HFFc6 (cell line): ENCODE measurements at regions not wholly inside any gene's neighbourhood (a gene's known extent, or its start where the extent isn't known, plus 50 kb on each side); places are given as distances from the start of the nearest gene placed in this dataset.

Experiments used
- DNase-seq: peaks from one replicate; pipeline ENCODE4 v3.0.0-alpha.2; 2018
- H3K27ac Mint-ChIP-seq: 2 replicates; pipeline ENCODE4 v1.8.0; 2020; ENCODE audit warnings: mild to moderate bottlenecking, mixed read lengths
- H3K27me3 Mint-ChIP-seq: 2 replicates; pipeline ENCODE4 v1.8.0; 2021; ENCODE audit warnings: mild to moderate bottlenecking, moderate library complexity, mixed read lengths; ENCODE audit not compliant: insufficient read depth
- H3K36me3 Mint-ChIP-seq: 2 replicates; pipeline ENCODE4 v1.8.0; 2021; ENCODE audit warnings: low read depth, mixed read lengths
- H3K4me1 Mint-ChIP-seq: 2 replicates; pipeline ENCODE4 v1.8.0; 2020; ENCODE audit warnings: low read depth, mixed read lengths
- H3K4me3 Mint-ChIP-seq: 2 replicates; pipeline ENCODE4 v1.8.0; 2020; ENCODE audit warnings: mild to moderate bottlenecking, moderate library complexity, mixed read lengths
- H3K9me3 Mint-ChIP-seq: 2 replicates; pipeline ENCODE4 v1.8.0; 2020; ENCODE audit warnings: mild to moderate bottlenecking, mixed read lengths
- TF ChIP-seq, protein P1 (sequence below): fragments of 200-600 bp; sonication (generic); IDR thresholded peaks from 2 replicates; pipeline ENCODE4 v1.5.0; 2021; ENCODE audit warnings: antibody characterized with exemption, mild to moderate bottlenecking

GRCh38 chr7:26535483-26536007 is 243.9 kb downstream of the SNX10 start:
- Mint-ChIP-seq H3K27ac (no peak overlapping the region), H3K36me3 (no peaks in the 10 kb centered on the region), H3K27me3 (no peaks in the 10 kb centered on the region), H3K4me3 (no peak overlapping the region), H3K9me3 (peaks cover 40% of the 10 kb centered on the region), H3K4me1 (no peaks in the 10 kb centered on the region)
- TF ChIP-seq, protein P1, sequence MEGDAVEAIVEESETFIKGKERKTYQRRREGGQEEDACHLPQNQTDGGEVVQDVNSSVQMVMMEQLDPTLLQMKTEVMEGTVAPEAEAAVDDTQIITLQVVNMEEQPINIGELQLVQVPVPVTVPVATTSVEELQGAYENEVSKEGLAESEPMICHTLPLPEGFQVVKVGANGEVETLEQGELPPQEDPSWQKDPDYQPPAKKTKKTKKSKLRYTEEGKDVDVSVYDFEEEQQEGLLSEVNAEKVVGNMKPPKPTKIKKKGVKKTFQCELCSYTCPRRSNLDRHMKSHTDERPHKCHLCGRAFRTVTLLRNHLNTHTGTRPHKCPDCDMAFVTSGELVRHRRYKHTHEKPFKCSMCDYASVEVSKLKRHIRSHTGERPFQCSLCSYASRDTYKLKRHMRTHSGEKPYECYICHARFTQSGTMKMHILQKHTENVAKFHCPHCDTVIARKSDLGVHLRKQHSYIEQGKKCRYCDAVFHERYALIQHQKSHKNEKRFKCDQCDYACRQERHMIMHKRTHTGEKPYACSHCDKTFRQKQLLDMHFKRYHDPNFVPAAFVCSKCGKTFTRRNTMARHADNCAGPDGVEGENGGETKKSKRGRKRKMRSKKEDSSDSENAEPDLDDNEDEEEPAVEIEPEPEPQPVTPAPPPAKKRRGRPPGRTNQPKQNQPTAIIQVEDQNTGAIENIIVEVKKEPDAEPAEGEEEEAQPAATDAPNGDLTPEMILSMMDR, result no peak
- no peak for DNase-seq

DNA sequence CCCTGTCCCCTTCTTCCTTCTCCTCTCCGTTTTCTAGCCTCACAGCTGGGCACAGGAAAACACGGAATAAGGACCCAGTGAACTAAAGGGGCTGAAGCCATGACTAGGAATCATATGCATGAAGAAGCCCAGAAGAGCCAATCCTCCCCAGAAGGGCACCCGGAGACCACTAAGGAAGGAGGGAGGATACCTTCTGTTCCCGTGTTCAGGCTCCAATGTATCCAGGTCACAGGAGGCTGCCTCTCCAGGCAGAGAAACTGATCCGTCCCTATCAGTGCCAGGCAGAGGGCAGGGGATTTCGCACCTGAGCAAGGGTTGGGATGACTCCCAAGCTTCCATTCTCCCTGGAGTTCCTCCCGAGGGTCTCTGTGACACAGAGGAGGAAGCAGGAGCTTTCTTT is 246.6 kb downstream of the SNX10 start:
- TF ChIP-seq, protein P1, result no peak
- DNase-seq, result no peak
- no peaks in the 10 kb centered on the region for H3K4me1 Mint-ChIP-seq
- peaks cover 29% of the 10 kb centered on the region for H3K9me3 Mint-ChIP-seq
- no peaks in the 10 kb centered on the region for H3K27me3 Mint-ChIP-seq
- no peak overlapping the region for H3K4me3 Mint-ChIP-seq
- no peak overlapping the region for H3K27ac Mint-ChIP-seq
- no peaks in the 10 kb centered on the region for H3K36me3 Mint-ChIP-seq

- Mint-ChIP-seq H3K27me3 (no peaks in the 10 kb centered on the region), H3K36me3 (no peaks in the 10 kb centered on the region), H3K27ac (no peak overlapping the region), H3K4me3 (no peak overlapping the region), H3K4me1 (no peaks in the 10 kb centered on the region), H3K9me3 (peaks cover 31% of the 10 kb centered on the region)
- TF ChIP-seq, protein P1, result no peak
- no peak for DNase-seq
Measured at GRCh38 chr7:26538689-26539088, 247.0 kb downstream of the SNX10 start.

DNA sequence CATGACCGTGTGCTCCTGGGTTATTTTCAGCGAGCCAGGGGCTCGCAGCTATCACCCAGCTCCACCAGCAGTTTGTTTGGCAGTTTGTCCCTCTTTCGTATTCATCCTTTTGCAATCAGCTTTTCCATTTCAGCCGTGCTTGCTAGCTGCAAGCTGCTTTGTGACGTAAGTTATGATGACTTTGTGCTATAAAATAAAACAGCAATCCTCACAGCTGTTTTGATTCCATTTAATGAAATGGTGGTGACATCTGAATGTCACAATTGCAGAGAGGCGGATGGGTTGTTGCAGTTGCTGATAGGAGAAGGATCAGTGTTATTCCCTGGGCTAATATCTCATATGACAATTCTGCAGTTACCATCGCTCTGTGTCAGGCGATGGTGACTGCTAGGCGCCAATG is 251.7 kb downstream of the SNX10 start:
- TF ChIP-seq, protein P1, result no peak
- DNase-seq, result no peak
- no peaks in the 10 kb centered on the region for H3K36me3 Mint-ChIP-seq
- no peak overlapping the region for H3K4me3 Mint-ChIP-seq
- no peak overlapping the region for H3K27ac Mint-ChIP-seq
- H3K9me3 Mint-ChIP-seq, result peaks cover 29% of the 10 kb centered on the region
- H3K4me1 Mint-ChIP-seq, result no peaks in the 10 kb centered on the region
- peaks cover 2% of the 10 kb centered on the region for H3K27me3 Mint-ChIP-seq

DNA sequence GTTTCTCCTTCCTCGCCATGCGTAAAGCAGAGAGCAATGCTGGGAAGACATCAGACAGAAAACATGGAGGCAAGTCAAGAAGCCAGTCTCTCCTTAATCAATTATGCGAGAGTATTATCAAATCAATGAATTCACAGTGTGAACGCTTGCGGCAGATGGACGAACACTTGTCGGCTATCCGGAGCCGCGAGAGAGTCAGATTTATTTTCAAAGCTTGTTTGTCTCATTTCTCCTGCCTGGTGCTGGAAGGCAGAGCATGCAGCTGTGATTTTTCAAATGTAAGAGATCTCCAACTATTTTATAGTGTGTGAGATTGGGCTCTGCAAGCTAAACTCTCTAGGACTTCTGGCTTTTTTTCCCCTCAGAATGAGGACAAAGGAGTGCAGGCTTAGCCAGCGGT is 252.3 kb downstream of the SNX10 start:
- no peak for DNase-seq
- no peaks in the 10 kb centered on the region for H3K36me3 Mint-ChIP-seq
- H3K9me3 Mint-ChIP-seq, result peaks cover 34% of the 10 kb centered on the region
- no peak overlapping the region for H3K27ac Mint-ChIP-seq
- H3K4me3 Mint-ChIP-seq, result no peak overlapping the region
- H3K27me3 Mint-ChIP-seq, result peaks cover 2% of the 10 kb centered on the region
- TF ChIP-seq, protein P1, result no peak
- no peaks in the 10 kb centered on the region for H3K4me1 Mint-ChIP-seq
